NCI-H460 (cell line): ENCODE measurements at regions not wholly inside any gene's neighbourhood (a gene's known extent, or its start where the extent isn't known, plus 50 kb on each side); places are given as distances from the start of the nearest gene placed in this dataset.

Experiments
- DNase-seq: peaks from one replicate; pipeline ENCODE4 v3.0.0-alpha.2; 2016; ENCODE audit warnings: low read depth; ENCODE audit errors: extremely low read depth

DNA sequence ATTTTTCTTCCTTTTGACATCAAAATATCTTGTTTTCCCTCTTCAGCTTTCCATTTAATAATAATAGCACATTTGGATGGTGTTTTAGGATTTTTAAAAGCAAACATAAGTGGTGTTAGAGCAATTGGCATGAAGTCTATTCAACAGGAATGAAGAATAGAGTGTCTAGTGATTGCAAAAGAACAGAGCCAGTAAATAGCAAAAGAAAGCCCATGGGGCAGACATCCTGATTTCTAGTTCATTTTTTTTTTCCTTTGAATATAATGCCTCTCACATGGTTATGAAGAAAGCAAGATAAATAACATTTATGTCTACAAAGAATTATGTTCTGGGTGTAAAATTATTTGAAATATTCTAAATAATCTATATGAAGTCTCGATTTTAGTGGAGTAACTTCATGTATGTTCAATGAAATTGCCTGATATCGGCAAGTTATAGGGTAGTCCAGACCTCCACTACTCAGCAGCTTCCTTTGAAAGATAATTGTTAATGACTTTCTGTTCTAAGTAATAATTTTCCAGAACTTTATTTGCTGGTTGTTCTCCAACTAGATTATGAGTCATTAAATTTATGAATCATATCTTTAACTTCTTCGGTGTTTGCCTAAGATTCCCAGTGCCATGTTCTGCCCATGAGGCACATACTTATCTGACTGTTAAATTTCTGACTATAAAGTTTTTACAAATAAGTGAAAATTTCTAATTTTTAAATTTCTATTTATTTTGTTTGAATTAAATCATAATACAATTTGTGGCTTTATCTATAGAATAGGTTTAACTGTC, 587.9 kb downstream of the TLL1 start:
- no peak for DNase-seq

DNA sequence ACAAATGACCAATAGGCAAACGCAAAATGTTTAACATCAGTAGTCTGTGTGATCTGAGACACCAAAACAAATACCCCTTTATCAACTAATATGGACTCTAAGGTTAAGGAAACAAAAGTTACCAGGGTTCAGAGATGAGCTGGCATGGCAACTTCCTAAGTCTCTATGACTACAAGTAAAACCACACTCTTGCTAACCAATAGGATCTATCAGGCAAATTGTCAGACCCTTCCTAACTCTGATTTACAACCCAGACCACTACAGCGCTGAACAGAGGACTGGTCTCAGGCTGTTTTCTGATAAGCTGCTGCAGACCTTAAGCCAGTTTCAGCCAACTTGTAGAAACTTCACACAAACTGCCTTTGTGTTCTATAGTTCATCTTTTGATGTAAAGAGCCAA, 608.0 kb downstream of the TLL1 start:
- DNase-seq: no peak

DNA sequence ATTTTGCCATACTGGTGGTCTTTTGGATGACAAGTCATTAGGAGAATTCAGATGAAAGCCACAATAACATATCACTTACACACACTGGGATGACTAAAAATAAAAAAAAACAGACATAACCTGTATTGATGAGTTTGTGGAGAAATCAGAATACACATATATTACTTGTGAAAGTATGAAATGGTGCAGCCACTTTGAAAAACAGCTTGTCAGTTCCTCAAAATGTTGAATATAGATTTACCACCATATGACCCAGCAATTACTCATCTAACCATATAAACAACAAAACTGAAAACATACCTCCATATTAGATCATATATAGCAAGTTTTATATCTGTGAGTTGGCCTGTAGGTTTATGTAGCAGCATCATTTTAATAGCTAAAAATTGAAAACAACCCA, 608.7 kb downstream of the TLL1 start:
- DNase-seq: no peak

DNA sequence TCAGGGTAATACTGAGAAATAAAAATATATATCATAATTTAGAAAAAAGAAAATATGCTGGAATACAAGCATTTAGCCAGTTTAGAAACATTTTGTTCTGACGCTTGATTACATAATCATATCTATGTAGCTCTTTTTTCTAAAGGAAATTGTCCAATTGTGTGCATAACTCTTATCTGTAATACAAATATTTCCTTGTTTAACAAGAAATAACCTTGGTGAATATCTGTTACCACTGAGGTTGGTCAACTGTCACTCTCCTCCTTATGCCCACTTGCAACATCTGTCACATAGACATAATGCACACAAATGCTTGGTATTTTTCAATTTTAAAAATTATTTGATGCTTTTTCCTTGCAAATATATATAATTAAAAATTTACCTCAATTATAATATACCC, 609.7 kb downstream of the TLL1 start:
- no peak for DNase-seq

DNA sequence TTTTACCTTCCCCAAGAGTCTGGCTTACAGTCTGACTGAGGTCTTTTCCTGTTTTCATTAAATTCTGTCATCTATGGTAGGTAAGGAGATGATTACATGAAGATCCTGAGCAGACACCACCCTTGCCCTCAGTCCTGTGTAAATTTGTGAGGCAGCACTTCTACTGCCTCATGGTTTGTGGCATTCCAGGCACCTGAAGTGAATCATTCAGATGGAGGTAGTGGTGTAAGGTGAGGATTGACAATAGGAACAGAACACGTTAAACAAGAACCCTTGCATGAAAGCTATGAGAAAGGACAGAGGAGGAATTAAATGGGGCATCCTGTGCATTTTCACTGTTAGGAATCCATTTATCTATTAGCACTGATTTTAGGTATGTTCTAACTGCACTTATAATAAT, 618.6 kb downstream of the TLL1 start:
- no peak for DNase-seq

DNA sequence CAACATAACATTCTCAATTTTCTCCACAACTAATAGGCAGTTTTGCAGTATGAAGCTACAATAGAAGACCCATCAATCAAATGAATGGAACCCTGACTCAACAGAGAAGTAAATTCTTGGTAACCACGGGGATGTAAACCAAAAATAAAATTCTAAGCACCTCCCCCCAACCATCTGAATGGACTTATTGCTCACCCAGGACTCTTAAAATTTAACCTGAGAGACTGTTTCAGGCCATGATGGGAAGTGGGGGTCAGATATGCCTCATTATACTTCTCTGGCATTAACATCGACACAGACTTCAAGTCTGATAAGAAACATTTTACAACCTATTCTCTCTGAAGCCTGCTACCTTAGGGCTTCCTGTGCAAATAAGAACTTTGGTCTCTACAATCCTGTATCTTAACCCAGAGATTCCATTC, 620.9 kb downstream of the TLL1 start:
- no peak for DNase-seq

DNA sequence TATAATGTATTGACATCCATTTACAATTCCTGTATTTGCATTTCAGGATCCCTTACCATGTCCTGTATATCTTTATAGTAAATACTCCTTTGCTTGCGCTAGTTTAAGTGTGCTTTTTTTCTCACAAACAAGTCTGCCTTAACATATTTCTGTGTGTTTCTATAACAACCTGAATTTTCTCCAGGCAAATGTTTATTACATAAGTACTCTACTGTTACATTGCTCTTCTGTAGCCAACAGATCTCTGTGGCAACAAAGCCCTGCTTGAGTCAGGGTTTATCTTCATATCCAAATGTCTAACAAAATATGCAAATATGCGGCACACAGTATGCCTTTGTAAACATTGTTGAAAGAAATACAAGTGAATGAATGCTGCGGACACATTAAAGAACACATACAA, 625.5 kb downstream of the TLL1 start:
- DNase-seq: no peak

DNA sequence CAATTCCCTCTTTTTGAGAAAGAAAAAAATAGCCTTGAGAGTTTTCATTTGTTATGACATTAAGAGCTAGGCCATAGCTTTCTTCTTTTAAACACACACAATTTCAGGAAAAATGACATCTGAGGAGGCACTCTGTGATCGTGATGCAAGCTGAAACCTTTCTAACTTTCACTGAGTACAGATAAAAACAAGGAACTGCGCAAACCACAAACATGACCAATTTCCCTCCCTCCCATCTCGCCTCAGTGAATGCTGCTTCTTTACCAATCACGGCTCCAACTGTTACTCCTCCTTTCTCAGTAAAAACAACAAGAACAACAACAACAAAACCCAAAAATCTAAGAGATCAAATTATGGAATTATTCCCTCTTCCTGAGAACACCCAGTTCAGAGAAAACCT, 626.8 kb downstream of the TLL1 start:
- DNase-seq: no peak

DNA sequence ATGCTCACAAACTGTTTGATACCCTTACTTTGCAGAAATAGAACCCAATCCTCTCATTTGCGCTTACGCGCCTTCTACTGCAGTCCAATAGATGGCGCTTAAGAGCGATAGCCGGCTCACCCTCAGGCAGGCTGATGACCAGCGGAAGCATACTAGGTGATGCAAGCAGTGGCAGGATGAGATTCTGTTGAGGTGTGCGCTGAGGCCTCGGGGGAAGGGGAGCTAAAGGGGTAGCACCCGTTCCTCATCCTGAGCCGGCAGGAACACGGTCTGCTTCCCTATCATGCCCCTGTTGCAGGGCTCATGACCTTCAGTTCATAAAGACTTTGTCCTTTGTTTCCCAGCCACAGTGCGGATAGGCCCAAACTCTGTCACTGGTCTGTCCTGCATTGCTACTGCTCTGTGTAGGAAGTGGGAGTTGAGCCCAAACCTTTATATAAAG, 628.9 kb downstream of the TLL1 start:
- peak; percentile 29 for DNase-seq

DNA sequence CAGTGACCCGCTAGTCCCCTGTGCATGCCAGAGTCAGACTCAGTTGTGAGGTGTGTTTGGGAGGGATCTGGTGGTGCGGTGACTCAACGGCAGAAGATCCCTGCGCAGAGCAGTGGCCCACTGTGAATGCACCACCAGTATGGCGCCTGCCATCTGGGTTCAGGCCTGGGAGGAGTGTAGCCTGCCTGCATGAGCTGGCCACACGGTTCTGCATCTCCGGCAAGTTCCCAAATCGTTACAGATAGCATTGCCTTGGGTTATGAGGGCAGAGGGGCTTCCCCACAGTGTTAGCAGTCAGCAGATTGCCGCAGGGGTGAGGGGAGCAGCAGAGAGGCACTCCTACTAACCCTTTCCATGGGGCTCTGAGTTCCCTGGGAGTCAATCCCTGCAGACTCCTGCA, 629.6 kb downstream of the TLL1 start:
- DNase-seq: no peak

DNA sequence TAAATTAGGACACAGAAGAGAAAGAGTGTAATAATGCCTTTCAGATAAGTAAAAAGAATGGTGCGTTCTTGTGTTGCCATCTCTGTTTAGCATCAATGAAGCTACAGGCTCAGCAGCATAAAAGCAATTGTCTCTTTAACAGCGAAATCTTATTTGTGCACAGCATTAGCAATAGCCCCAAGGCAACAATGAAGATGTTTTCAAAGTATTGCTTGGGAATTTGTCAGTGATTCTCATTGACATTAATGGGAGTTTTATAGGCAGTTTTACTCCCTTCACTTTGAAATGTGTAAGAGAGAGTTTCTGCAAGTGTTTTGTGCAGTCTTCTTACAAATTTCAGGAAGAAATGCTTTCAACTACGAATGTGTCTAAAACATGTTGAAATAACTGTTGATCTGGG, 633.0 kb downstream of the TLL1 start:
- DNase-seq: no peak

DNA sequence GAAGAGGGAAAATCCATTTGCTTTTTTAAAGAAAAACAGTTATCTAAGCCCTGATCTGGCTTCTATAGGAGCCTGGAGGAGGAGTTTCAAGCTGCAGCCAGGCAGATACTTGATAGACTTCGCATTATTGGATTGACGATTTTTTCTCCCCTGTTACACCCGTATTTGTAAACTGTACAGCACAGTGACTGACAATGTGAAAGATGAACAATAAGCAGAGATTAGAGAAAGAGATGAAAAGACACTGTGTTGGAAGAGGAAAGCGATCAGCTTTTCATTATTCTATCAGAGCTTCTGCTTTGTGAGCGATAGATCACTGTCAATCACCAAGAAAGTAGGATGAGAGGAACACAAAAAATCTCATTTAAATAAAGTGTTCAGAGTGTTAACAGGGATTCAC, 639.2 kb downstream of the TLL1 start:
- DNase-seq: no peak

DNA sequence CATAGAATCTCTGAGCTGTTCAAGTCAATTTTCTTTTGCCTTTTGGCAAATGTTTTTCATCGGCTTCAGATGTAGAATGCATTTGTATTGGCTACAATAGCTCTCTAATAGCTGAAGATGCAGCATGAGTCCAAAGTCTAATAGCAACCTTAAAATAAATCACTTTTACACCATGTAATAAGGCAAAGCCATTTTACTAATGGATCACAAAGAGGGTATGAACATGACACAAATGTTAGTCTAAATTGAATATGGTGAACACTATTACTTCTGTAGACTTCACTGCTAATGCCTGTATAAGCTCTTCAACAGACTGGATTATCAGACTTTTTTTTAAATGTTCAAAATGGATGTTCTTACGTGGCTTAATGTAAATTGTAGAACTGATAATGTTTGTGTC, 645.3 kb downstream of the TLL1 start:
- no peak for DNase-seq

DNA sequence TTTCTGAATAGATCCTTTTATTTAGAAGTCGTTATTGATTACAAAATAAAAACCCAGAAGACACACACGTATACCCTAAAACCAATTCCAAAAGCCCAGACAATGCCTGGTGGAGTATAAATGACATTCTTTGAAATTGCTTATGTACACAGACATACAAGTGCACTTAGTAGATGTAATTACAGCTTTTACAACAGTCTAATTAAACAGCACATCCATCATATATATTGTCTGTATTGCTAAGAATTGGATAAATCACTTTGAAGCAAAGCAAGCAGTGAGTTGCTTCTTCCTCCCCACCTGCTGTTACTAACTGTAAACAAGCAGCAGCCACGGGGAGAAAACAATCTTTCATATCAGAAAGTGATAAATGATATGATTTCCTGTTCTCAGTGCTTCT, 645.7 kb downstream of the TLL1 start:
- DNase-seq: no peak

DNA sequence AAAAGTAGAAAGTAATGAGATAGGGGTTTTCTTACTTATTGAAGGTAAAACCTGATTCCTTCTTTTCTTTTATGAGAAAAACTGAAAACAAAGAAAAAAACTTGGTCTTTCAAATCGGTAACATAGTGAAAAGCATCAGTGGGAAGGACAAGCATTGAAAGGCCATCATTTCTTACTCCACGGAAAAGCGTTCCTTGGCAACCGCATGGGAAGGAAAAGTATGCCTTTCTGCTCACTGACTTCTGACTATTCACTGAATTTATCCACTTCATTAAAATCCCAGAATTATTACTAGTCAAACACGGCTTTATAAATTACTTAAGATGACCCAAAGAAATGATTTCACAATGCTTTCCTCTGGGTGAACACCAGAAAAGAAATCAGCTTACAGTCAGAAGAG, 646.7 kb downstream of the TLL1 start:
- no peak for DNase-seq

DNA sequence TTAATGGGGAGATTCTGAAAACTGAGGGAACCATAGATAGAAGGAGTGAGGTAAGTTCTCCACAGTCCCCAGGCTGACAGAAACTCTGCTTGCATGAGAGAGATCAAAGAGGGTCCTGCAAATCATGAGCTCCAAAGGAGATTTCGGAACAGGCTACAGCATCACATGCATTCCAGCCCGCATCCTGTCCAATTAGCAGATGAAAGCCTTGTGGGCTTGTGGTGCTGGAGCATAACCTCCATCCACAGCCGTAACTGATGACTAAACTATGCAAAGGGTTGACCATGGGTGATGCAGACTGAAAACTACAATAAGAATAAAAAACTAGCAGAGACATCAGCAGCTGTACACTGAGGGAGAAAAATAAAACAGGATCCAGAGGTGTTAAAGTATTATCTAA, 654.5 kb downstream of the TLL1 start:
- DNase-seq: no peak

DNA sequence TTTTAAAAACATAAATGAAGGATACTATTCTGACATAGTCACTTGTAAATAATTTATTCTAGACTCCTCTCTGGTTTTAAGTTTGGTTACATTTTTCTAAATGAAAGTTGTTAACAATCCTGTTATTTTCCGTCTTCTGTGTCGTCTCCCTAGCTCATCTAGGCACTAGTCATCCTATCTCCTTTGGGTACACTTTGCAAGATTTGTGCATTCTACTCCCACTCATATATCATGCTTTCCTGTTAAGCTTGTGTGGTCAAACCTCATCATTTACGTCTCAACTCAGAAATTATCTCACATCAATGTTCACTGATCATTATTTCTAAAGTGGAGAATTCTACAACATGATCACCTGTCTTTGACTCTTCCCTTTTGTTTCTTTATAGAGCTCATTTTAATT, 658.7 kb downstream of the TLL1 start:
- no peak for DNase-seq

DNA sequence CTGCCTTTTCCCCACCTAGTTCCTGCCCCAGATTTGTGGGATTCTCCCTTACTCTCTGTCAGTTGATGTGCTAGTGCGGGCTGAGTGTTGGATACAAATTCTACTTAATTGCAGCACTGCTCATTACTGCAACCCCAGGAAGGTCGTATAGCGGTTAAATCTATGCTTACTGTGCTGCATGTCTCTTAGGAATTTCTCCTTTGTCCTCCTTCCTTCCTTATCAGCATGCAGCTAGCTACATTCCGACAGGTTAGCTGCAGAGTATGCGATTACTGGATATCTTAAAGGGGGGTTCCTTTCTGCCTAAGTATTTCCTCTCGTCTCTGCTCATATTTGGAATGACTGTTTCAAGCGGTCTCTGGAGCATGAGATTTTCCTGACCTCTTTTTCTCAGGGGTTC, 662.8 kb downstream of the TLL1 start:
- DNase-seq: no peak

DNA sequence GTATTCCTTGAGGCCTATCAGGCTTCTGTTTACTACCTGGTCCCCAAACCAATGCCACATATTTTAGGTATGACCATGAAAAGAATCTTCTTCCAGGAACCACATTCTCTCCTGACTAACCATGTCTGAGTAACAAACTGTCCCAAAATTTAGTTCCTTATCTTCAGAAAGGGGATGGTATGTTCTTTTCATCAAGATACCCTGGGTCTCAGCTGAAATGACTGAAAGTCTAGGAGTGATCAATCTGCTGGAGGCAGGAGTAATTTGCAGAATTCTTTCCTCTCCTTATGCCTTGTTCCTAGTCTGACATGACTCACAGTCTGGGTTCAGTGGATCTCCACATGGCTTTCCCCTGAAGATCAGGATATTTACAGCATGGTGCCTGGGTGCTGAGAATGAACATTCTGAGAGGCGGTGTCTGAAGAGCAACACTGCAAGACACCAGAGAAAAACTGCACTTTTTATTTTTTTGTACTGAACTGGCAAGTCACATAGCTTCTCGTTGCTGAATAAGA, 665.5 kb downstream of the TLL1 start:
- no peak for DNase-seq

DNA sequence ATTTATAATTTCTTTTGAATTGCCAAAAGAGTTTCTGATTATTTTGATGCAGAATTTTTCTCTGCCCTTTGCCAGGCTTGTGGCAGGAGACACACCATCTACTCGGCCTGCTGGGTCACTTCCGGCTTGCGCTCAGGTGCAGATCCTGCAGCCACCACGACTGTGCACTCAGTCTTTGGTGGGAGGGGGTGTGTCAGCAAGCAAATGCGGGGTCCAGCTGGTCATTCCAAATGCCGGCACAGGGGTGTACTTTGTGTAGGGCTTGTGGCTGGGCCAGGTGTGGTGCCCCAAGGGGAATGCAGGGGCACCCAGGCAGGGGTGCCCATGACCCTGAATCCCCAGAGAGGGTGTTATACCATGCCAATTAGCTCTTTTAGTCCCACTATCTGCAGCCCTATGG, 673.0 kb downstream of the TLL1 start:
- no peak for DNase-seq

DNA sequence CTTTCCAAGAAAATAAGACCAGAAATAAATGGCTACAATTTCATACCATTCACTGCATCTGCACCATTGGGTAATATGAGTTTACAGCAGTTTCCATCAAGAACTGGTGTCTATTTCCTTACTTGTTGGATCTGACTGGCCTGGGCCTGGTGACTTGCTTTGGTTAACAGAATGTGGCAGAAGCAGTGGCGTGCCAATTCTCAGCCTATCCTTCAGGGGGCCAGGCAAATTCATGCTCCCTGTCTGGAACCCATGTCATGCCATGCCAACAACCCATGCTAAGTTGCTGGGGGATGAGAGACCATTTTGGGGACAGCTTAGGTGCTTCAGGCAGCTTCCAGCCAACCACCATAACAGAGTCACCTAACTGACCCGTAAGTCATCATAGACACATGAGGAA, 656.7 kb downstream of the SPOCK3 start:
- DNase-seq: no peak

DNA sequence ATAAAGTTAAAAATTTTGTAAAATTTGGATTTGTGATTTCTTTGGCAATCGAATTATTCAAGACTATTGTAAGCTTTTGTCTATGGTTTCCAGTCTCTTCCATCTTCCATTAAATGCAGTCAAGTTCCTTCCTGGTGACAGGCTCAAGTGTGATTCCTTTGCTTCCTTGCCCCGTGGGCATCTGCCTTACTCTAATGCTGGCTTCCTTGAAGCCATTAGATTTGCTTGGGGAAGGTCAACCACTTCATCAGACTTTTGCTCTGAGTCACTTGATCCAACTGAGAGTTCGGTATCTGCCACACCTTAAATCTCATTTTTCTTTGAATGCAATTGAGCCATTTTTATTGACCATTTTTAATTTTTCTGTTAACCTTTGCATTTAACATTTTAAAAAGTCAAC, 648.8 kb downstream of the SPOCK3 start:
- no peak for DNase-seq
